ENCODE measurements at regions not wholly inside any gene's neighbourhood (a gene's known extent, or its start where the extent isn't known, plus 50 kb on each side); places are given as distances from the start of the nearest gene placed in this dataset.

DNA sequence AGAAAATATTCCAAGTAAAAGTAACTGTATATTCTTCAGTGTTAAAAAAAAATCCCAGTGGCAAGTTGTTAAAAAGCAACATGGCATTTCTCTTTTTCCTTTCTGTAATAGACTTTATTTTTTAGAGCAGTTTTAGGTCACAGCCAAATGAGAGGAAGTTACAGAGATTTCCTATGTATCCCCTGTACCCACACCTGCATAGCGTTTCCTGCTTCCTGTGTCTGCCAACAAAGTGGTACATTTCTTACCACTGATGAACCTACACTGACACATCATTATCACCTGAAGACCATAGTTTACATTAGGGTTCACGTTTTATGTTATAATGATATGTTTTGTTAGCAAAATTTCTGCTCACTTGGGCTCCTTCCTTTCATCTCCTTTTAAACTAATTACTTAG lies 124.7 kb downstream of the GPAT3 start:
- Histone ChIP-seq H4K20me1 (replicated peaks; ENCODE audit: control insufficient read depth, extremely low read depth, insufficient read depth, low read length) (no peaks in the 10 kb centered on the region), H2AFZ (ENCODE audit: low read depth, low read length) (no peak overlapping the region), H3K9ac (replicated peaks; ENCODE audit: extremely low read depth, insufficient read depth, low read length) (no peak overlapping the region), H3K27me3 (ENCODE audit: control insufficient read depth in 2 of 2, insufficient read depth in 2 of 2, low read length in 2 of 2) (no peaks in the 10 kb centered on the region), H3K9me1 (replicated peaks; ENCODE audit: control insufficient read depth, extremely low read depth, insufficient read depth, low read length) (no peaks in the 10 kb centered on the region), H3K79me2 (ENCODE audit: control insufficient read depth, insufficient read depth, low read length) (no peaks in the 10 kb centered on the region), H3K9me3 (replicated peaks; ENCODE audit: control insufficient read depth, insufficient read depth, low read length) (no peaks in the 10 kb centered on the region), H3K36me3 (ENCODE audit: control insufficient read depth in 2 of 2, extremely low read depth in 1 of 2, insufficient read depth in 2 of 2, low read length in 2 of 2) (no peaks in the 10 kb centered on the region), H3K27ac (ENCODE audit: insufficient read depth, low read depth, low read length) (no peak overlapping the region), H3K4me2 (ENCODE audit: insufficient read depth, low read length) (no peak overlapping the region), H3K4me1 (ENCODE audit: control insufficient read depth, extremely low read depth, insufficient read depth, low read length) (peaks cover 8% of the 10 kb centered on the region), H3K4me3 (replicated peaks in 1 of 3; ENCODE audit: insufficient read depth in 1 of 3, low read depth in 1 of 3, low read length in 3 of 3) (no peak overlapping the region)
- DNase-seq (ENCODE audit: low read depth, low spot score) (no peak), FAIRE-seq (peak; percentile 55)
- BruUV-seq (replicated peaks), result no TSS peak
- dilution Hi-C loops (cut with MboI; ENCODE audit: extremely low pct_ligation_motif_present, low sequenced_read_pairs), result no loop called here
- intact Hi-C loops (cut with micrococcal nuclease), result no loop called here
- ChIA-PET CTCF (no interaction called here), POLR2A (no interaction called here)
- no peak for TF ChIP-seq POLR2AphosphoS5 (IDR thresholded peaks at IDR 0.05; ENCODE audit: insufficient read depth, low read depth, low read length)
- no peak for TF ChIP-seq GATA2 (IDR thresholded peaks at IDR 0.05; ENCODE audit: insufficient read depth, insufficient read length, low read depth, low read length)
- no peak for TF ChIP-seq JUN (IDR thresholded peaks at IDR 0.05; ENCODE audit: borderline replicate concordance, insufficient read depth, insufficient read length, low read depth)
- no peak for TF ChIP-seq POLR2A (IDR thresholded peaks at IDR 0.05; ENCODE audit: low read depth, low read length)
- no peak for TF ChIP-seq EZH2 (IDR thresholded peaks at IDR 0.05; ENCODE audit: borderline replicate concordance, low read depth, low read length, severe bottlenecking)
- no peak for TF ChIP-seq FOS (IDR thresholded peaks at IDR 0.05; ENCODE audit: borderline replicate concordance, insufficient read depth, low read length)
- TF ChIP-seq, protein P1, sequence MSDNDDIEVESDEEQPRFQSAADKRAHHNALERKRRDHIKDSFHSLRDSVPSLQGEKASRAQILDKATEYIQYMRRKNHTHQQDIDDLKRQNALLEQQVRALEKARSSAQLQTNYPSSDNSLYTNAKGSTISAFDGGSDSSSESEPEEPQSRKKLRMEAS (IDR thresholded peaks at IDR 0.05; ENCODE audit: insufficient read depth, insufficient read length), result no peak
- no peak for TF ChIP-seq MYC (IDR thresholded peaks at IDR 0.05; ENCODE audit: low read depth, low read length)
- no peak for TF ChIP-seq CTCF (IDR thresholded peaks at IDR 0.05; ENCODE audit: extremely low read depth in 1 of 2, insufficient read depth in 1 of 2, low read depth in 1 of 2, low read length in 2 of 2)
